Anterior cingulate cortex (tissue), 58 donors: ENCODE measurements at regions not wholly inside any gene's neighbourhood (a gene's known extent, or its start where the extent isn't known, plus 50 kb on each side); places are given as distances from the start of the nearest gene placed in this dataset.

Experiments used
- DNase-seq, 58 donors: peaks; one replicate each; lab custom pipeline; 2025; lab: John Stamatoyannopoulos, UW

- DNase-seq, result no peak
Observed at GRCh38 chr2:176466918-176467452, 197.7 kb downstream of the MTX2 start.

- no peak for DNase-seq
Observed at GRCh38 chr2:176467595-176467994, 198.4 kb downstream of the MTX2 start.

- DNase-seq, result no peak
Observed at GRCh38 chr2:176468457-176469113, 199.3 kb downstream of the MTX2 start.

GRCh38 chr2:176470713-176471112 lies 201.5 kb downstream of the MTX2 start:
- no peak for DNase-seq

- DNase-seq, result no peak
Observed at GRCh38 chr2:176471949-176472348, 202.7 kb downstream of the MTX2 start.

GRCh38 chr2:176473177-176473576 lies 203.9 kb downstream of the MTX2 start:
- DNase-seq, result no peak

- DNase-seq, result no peak
Observed at GRCh38 chr2:176473851-176474250, 204.6 kb downstream of the MTX2 start.

- DNase-seq, result no peak
Observed at GRCh38 chr2:176477336-176477735, 208.1 kb downstream of the MTX2 start.

GRCh38 chr2:176479961-176480360 lies 210.7 kb downstream of the MTX2 start:
- DNase-seq, result no peak

GRCh38 chr2:176482107-176482506 lies 212.9 kb downstream of the MTX2 start:
- DNase-seq, result no peak

GRCh38 chr2:176483476-176483875 lies 214.2 kb downstream of the MTX2 start:
- DNase-seq, result no peak

- no peak for DNase-seq
Observed at GRCh38 chr2:176483901-176484568, 214.8 kb downstream of the MTX2 start.

- peak in 1 of 58 donors; percentile 1 for DNase-seq
Observed at GRCh38 chr2:176484838-176485237, 215.6 kb downstream of the MTX2 start.

- DNase-seq, result no peak
Observed at GRCh38 chr2:176488431-176488830, 219.2 kb downstream of the MTX2 start.

- DNase-seq, result peak in 11 of 58 donors; percentile 2 to 37 (median 14)
Observed at GRCh38 chr2:176490061-176490861, 221.0 kb downstream of the MTX2 start.

GRCh38 chr2:176491172-176491904 lies 222.1 kb downstream of the MTX2 start:
- peak in 17 of 58 donors; percentile 1 to 52 (median 12) for DNase-seq

GRCh38 chr2:176492583-176492982 lies 223.3 kb downstream of the MTX2 start:
- DNase-seq, result no peak

GRCh38 chr2:176493226-176493825 lies 224.1 kb downstream of the MTX2 start:
- DNase-seq, result peak in 25 of 58 donors; percentile 1 to 67 (median 23)

GRCh38 chr2:176493909-176494308 lies 224.7 kb downstream of the MTX2 start:
- no peak for DNase-seq

GRCh38 chr2:176494949-176495353 lies 225.7 kb downstream of the MTX2 start:
- peak in 26 of 58 donors; percentile 2 to 64 (median 14) for DNase-seq
